ENCODE measurements at regions not wholly inside any gene's neighbourhood (a gene's known extent, or its start where the extent isn't known, plus 50 kb on each side); places are given as distances from the start of the nearest gene placed in this dataset.
"Not testable (repeated sequence)": the region's sequence is repeated elsewhere in the genome, so short reads cannot be mapped to it uniquely, and the experiment has no call there.

- no peak overlapping the region for H3K4me3 Mint-ChIP-seq
- CTCF ChIA-PET (ENCODE audit: partially characterized antibody), result no interaction called here
Measured at GRCh38 chr3:22734207-22734606, 468.9 kb upstream of the UBE2E2 start.

GRCh38 chr3:22734756-22735155 lies 468.4 kb upstream of the UBE2E2 start:
- Histone ChIP-seq H3K4me1 (ENCODE audit: insufficient read depth, low read length) (no peaks in the 10 kb centered on the region), H3K27ac (ENCODE audit: low read depth, low read length) (no peak overlapping the region), H3K27me3 (ENCODE audit: insufficient read depth, low read length) (no peaks in the 10 kb centered on the region), H3K36me3 (ENCODE audit: insufficient read depth, low read length) (no peaks in the 10 kb centered on the region), H3K9me3 (ENCODE audit: control insufficient read depth in 1 of 2, low read length in 2 of 2) (no peaks in the 10 kb centered on the region), H3K4me3 (ENCODE audit: low read length in 2 of 2) (no peak overlapping the region)
- ChIA-PET CTCF (ENCODE audit: partially characterized antibody) (no interaction called here), POLR2A (ENCODE audit: partially characterized antibody) (no interaction called here)
- DNase-seq, result no peak
- Mint-ChIP-seq H3K9me3 (peaks cover 0 to 13% (median 7%) of the 10 kb centered on the region in 8 donors), H3K27ac (no peak overlapping the region), H3K36me3 (no peaks in the 10 kb centered on the region), H3K27me3 (no peaks in the 10 kb centered on the region), H3K4me3 (no peak overlapping the region), H3K4me1 (no peaks in the 10 kb centered on the region)
- intact Hi-C loops (cut with micrococcal nuclease), result no loop called here

More at GRCh38 chr3:22734207-22734606, 468.9 kb upstream of the UBE2E2 start:
- intact Hi-C loops (cut with micrococcal nuclease), result no loop called here
- H3K27ac ChIP-seq (ENCODE audit: low read depth, low read length), result no peak overlapping the region
- Mint-ChIP-seq H3K27ac (no peak overlapping the region), H3K27me3 (no peaks in the 10 kb centered on the region), H3K4me1 (no peaks in the 10 kb centered on the region), H3K36me3 (no peaks in the 10 kb centered on the region), H3K9me3 (peaks cover 0 to 13% (median 7%) of the 10 kb centered on the region in 8 donors)
- no peaks in the 10 kb centered on the region for H3K9me3 ChIP-seq (ENCODE audit: control insufficient read depth in 1 of 2, low read length in 2 of 2)
- H3K36me3 ChIP-seq (ENCODE audit: insufficient read depth, low read length), result no peaks in the 10 kb centered on the region
- H3K4me1 ChIP-seq (ENCODE audit: insufficient read depth, low read length), result no peaks in the 10 kb centered on the region
- DNase-seq, result no peak
- no peak overlapping the region for H3K4me3 ChIP-seq (ENCODE audit: low read length in 2 of 2)
- POLR2A ChIA-PET (ENCODE audit: partially characterized antibody), result no interaction called here
- no peaks in the 10 kb centered on the region for H3K27me3 ChIP-seq (ENCODE audit: insufficient read depth, low read length)

GRCh38 chr3:22735373-22735772 lies 467.8 kb upstream of the UBE2E2 start:
- Histone ChIP-seq H3K36me3 (ENCODE audit: insufficient read depth, low read length) (no peaks in the 10 kb centered on the region), H3K4me3 (ENCODE audit: low read length in 2 of 2) (no peak overlapping the region), H3K27ac (ENCODE audit: low read depth, low read length) (no peak overlapping the region), H3K4me1 (ENCODE audit: insufficient read depth, low read length) (no peaks in the 10 kb centered on the region), H3K9me3 (ENCODE audit: control insufficient read depth in 1 of 2, low read length in 2 of 2) (no peaks in the 10 kb centered on the region), H3K27me3 (ENCODE audit: insufficient read depth, low read length) (no peaks in the 10 kb centered on the region)
- no peaks in the 10 kb centered on the region for H3K36me3 Mint-ChIP-seq
- H3K27ac Mint-ChIP-seq, result no peak overlapping the region
- peaks cover 0 to 13% (median 5%) of the 10 kb centered on the region in 8 donors for H3K9me3 Mint-ChIP-seq
- no peaks in the 10 kb centered on the region for H3K27me3 Mint-ChIP-seq
- no peak overlapping the region for H3K4me3 Mint-ChIP-seq
- no peak for DNase-seq
- ChIA-PET POLR2A (ENCODE audit: partially characterized antibody) (no interaction called here), CTCF (ENCODE audit: partially characterized antibody) (no interaction called here)
- intact Hi-C loops (cut with micrococcal nuclease), result no loop called here
- H3K4me1 Mint-ChIP-seq, result no peaks in the 10 kb centered on the region

- H3K9me3 Mint-ChIP-seq; DNase-seq; H3K27me3 ChIP-seq (ENCODE audit: insufficient read depth, low read length); H3K36me3 Mint-ChIP-seq; H3K4me3 Mint-ChIP-seq; H3K27me3 Mint-ChIP-seq; H3K27ac Mint-ChIP-seq; POLR2A ChIA-PET (ENCODE audit: partially characterized antibody); H3K9me3 ChIP-seq (ENCODE audit: control insufficient read depth in 1 of 2, low read length in 2 of 2); H3K4me3 ChIP-seq (ENCODE audit: low read length in 2 of 2); H3K27ac ChIP-seq (ENCODE audit: low read depth, low read length); CTCF ChIA-PET (ENCODE audit: partially characterized antibody); intact Hi-C loops (cut with micrococcal nuclease); H3K4me1 ChIP-seq (ENCODE audit: insufficient read depth, low read length); H3K36me3 ChIP-seq (ENCODE audit: insufficient read depth, low read length); H3K4me1 Mint-ChIP-seq: not testable (repeated sequence)
Measured at GRCh38 chr3:22743386-22743785, 459.7 kb upstream of the UBE2E2 start.

GRCh38 chr3:22745321-22745720 lies 457.8 kb upstream of the UBE2E2 start:
- H3K4me3 Mint-ChIP-seq, result no peak overlapping the region
- H3K9me3 Mint-ChIP-seq, result peaks cover 0 to 19% (median 8%) of the 10 kb centered on the region in 8 donors
- no peaks in the 10 kb centered on the region for H3K27me3 Mint-ChIP-seq
- no peak overlapping the region for H3K4me3 ChIP-seq (ENCODE audit: low read length in 2 of 2)
- H3K9me3 ChIP-seq (ENCODE audit: control insufficient read depth in 1 of 2, low read length in 2 of 2), result no peaks in the 10 kb centered on the region
- CTCF ChIA-PET (ENCODE audit: partially characterized antibody), result no interaction called here
- no peaks in the 10 kb centered on the region for H3K4me1 ChIP-seq (ENCODE audit: insufficient read depth, low read length)
- no peaks in the 10 kb centered on the region for H3K36me3 Mint-ChIP-seq
- no peaks in the 10 kb centered on the region for H3K36me3 ChIP-seq (ENCODE audit: insufficient read depth, low read length)
- intact Hi-C loops (cut with micrococcal nuclease), result no loop called here
- no peak overlapping the region for H3K27ac ChIP-seq (ENCODE audit: low read depth, low read length)
- H3K27ac Mint-ChIP-seq, result no peak overlapping the region
- POLR2A ChIA-PET (ENCODE audit: partially characterized antibody), result no interaction called here
- no peaks in the 10 kb centered on the region for H3K27me3 ChIP-seq (ENCODE audit: insufficient read depth, low read length)
- H3K4me1 Mint-ChIP-seq, result no peaks in the 10 kb centered on the region
- DNase-seq, result no peak

GRCh38 chr3:22746221-22746620 lies 456.9 kb upstream of the UBE2E2 start:
- peaks cover 0 to 19% (median 11%) of the 10 kb centered on the region in 8 donors for H3K9me3 Mint-ChIP-seq
- no peak for DNase-seq
- Histone ChIP-seq H3K4me3 (ENCODE audit: low read length in 2 of 2) (no peak overlapping the region), H3K27ac (ENCODE audit: low read depth, low read length) (no peak overlapping the region), H3K27me3 (ENCODE audit: insufficient read depth, low read length) (no peaks in the 10 kb centered on the region), H3K36me3 (ENCODE audit: insufficient read depth, low read length) (no peaks in the 10 kb centered on the region), H3K9me3 (ENCODE audit: control insufficient read depth in 1 of 2, low read length in 2 of 2) (no peaks in the 10 kb centered on the region), H3K4me1 (ENCODE audit: insufficient read depth, low read length) (no peaks in the 10 kb centered on the region)
- H3K4me1 Mint-ChIP-seq, result no peaks in the 10 kb centered on the region
- H3K27ac Mint-ChIP-seq, result no peak overlapping the region
- ChIA-PET CTCF (ENCODE audit: partially characterized antibody) (no interaction called here), POLR2A (ENCODE audit: partially characterized antibody) (no interaction called here)
- intact Hi-C loops (cut with micrococcal nuclease), result no loop called here
- H3K27me3 Mint-ChIP-seq, result no peaks in the 10 kb centered on the region
- no peaks in the 10 kb centered on the region for H3K36me3 Mint-ChIP-seq
- no peak overlapping the region for H3K4me3 Mint-ChIP-seq

- no peak overlapping the region for H3K4me3 Mint-ChIP-seq
- H3K4me1 Mint-ChIP-seq, result no peaks in the 10 kb centered on the region
- intact Hi-C loops (cut with micrococcal nuclease), result no loop called here
- CTCF ChIA-PET (ENCODE audit: partially characterized antibody), result no interaction called here
- Histone ChIP-seq H3K4me1 (ENCODE audit: insufficient read depth, low read length) (no peaks in the 10 kb centered on the region), H3K27me3 (ENCODE audit: insufficient read depth, low read length) (no peaks in the 10 kb centered on the region), H3K27ac (ENCODE audit: low read depth, low read length) (no peak overlapping the region), H3K9me3 (ENCODE audit: control insufficient read depth in 1 of 2, low read length in 2 of 2) (no peaks in the 10 kb centered on the region), H3K36me3 (ENCODE audit: insufficient read depth, low read length) (no peaks in the 10 kb centered on the region), H3K4me3 (ENCODE audit: low read length in 2 of 2) (no peak overlapping the region)
- H3K36me3 Mint-ChIP-seq, result no peaks in the 10 kb centered on the region
- peaks cover 0 to 19% (median 11%) of the 10 kb centered on the region in 8 donors for H3K9me3 Mint-ChIP-seq
- POLR2A ChIA-PET (ENCODE audit: partially characterized antibody), result no interaction called here
- no peak overlapping the region for H3K27ac Mint-ChIP-seq
- no peak for DNase-seq
- H3K27me3 Mint-ChIP-seq, result no peaks in the 10 kb centered on the region
Measured at GRCh38 chr3:22748453-22749045, 454.6 kb upstream of the UBE2E2 start.
